Adrenal gland (tissue), 9 donors: ENCODE measurements at regions not wholly inside any gene's neighbourhood (a gene's known extent, or its start where the extent isn't known, plus 50 kb on each side); places are given as distances from the start of the nearest gene placed in this dataset.
A peak's percentile ranks its signal among the peaks of the same experiment; 100 is the strongest.

Experiments
- DNase-seq, 7 donors: peaks; one replicate each; pipeline ENCODE4 v3.0.0-alpha.2; 2019 to 2020
- H3K27ac ChIP-seq, 5 donors: fragments of 200-600 bp; sonication (generic) in 4 of 5; 1 replicate in 3 of 5; 2 replicates in 2 of 5; pipeline versions ENCODE4 v1.5.1 to v1.8.0; 2016 to 2020; ENCODE audit warnings: mild to moderate bottlenecking in 1 of 5
- H3K27me3 ChIP-seq: fragments of 200-600 bp; 2 replicates; pipeline ENCODE4 v1.8.0; 2021
- H3K36me3 ChIP-seq, 2 donors: fragments of 200-600 bp; replicated peaks in 1 of 2; 1 replicate in 1 of 2; 2 replicates in 1 of 2; pipeline versions ENCODE4 v1.5.1 to v1.8.0; 2018 to 2022
- H3K4me1 ChIP-seq, 2 donors: fragments of 200-600 bp; replicated peaks in 1 of 2; 1 replicate in 1 of 2; 2 replicates in 1 of 2; pipeline versions ENCODE4 v1.5.1 to v1.8.0; 2018 to 2021
- H3K4me3 ChIP-seq, 4 donors: fragments of 200-600 bp; sonication (generic) in 3 of 4; one replicate each; pipeline ENCODE4 v1.5.1; 2016 to 2018
- H3K9me3 ChIP-seq, 3 donors: fragments of 200-600 bp; sonication (generic) in 1 of 3; replicated peaks in 1 of 3; 1 replicate in 2 of 3; 2 replicates in 1 of 3; pipeline versions ENCODE4 v1.5.1 to v1.8.0; 2016 to 2021
- POLR2A ChIP-seq, 2 donors: fragments of 450-650 bp; IDR thresholded peaks; one replicate each; pipeline ENCODE4 v1.6.1; 2017; ENCODE audit warnings: antibody characterized with exemption in 2 of 2, mild to moderate bottlenecking in 2 of 2, moderate library complexity in 1 of 2
- WGBS, 4 donors: extraction: QIAGEN DNeasy Blood & Tissue Kit in 2 of 4; methylation state at CpG; one replicate each; pipeline versions ENCODE4 v1.1.5 to v1.1.7; 2013 to 2017; 5-methylcytosine and 5-hydroxymethylcytosine counted together
- intact Hi-C, 2 donors: fragments of 100-400 bp; cut with DNase I; formaldehyde crosslinking; loops; one replicate each; pipeline versions ENCODE4 v1.14.1 to v1.15.0; 2022 to 2023
- TF ChIP-seq, protein P1 (sequence below), 6 experiments: fragments of 450-650 bp in 4 of 6; fragments of 200-600 bp in 2 of 6; sonication (generic) in 1 of 6; IDR thresholded peaks; 1 replicate in 5 of 6; 2 replicates in 1 of 6; pipeline versions ENCODE4 v1.5.1 to v1.8.0; 2016 to 2021; ENCODE audit warnings: antibody characterized with exemption in 6 of 6, mild to moderate bottlenecking in 2 of 6, moderate library complexity in 1 of 6
- donor health status: healthy with polysubstance abuse.
- donor health status: Bipolar disorder and iron deficiency.
- donor health status: DM: yes; HTN: yes; CAD: no.
- donor health status: DM: no; HTN: no; CAD: no.
- donor health status: DM: no; HTN: no; CAD: no.

GRCh38 chr3:64318668-64319271 is 93.5 kb upstream of the PRICKLE2 start:
- Histone ChIP-seq H3K4me1 (peaks cover 0 to 4% of the 10 kb centered on the region in 2 donors), H3K9me3 (no peaks in the 10 kb centered on the region), H3K27me3 (no peaks in the 10 kb centered on the region), H3K27ac (no peak overlapping the region), H3K36me3 (no peaks in the 10 kb centered on the region), H3K4me3 (no peak overlapping the region)
- 80 to 100% (median 96%) methylated on average over 1 of the region's 1 CpG for WGBS, 4 donors
- TF ChIP-seq POLR2A (IDR thresholded peaks at IDR 0.05) = no peak
- TF ChIP-seq, protein P1, sequence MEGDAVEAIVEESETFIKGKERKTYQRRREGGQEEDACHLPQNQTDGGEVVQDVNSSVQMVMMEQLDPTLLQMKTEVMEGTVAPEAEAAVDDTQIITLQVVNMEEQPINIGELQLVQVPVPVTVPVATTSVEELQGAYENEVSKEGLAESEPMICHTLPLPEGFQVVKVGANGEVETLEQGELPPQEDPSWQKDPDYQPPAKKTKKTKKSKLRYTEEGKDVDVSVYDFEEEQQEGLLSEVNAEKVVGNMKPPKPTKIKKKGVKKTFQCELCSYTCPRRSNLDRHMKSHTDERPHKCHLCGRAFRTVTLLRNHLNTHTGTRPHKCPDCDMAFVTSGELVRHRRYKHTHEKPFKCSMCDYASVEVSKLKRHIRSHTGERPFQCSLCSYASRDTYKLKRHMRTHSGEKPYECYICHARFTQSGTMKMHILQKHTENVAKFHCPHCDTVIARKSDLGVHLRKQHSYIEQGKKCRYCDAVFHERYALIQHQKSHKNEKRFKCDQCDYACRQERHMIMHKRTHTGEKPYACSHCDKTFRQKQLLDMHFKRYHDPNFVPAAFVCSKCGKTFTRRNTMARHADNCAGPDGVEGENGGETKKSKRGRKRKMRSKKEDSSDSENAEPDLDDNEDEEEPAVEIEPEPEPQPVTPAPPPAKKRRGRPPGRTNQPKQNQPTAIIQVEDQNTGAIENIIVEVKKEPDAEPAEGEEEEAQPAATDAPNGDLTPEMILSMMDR (IDR thresholded peaks at IDR 0.05) = no peak
- intact Hi-C loops = no loop called here
- no peak for DNase-seq

DNA sequence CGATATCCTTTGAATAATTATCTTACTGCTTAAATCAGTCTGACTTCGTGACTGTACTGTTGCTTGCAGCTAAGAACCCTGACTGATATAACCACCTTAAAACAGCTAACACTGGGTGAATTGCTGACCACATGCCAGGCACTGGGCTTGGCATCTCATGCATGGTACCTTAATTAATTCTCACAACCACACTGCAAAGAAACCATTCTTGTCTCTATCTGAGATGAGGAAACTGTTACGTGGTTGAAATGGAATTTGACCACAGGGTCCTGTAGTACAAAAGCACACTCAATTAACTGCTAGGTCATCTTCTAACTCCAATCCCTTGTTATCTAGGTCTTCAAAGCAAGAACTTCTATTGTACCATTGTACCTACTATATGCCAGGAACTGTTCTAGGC is 92.7 kb upstream of the PRICKLE2 start:
- Histone ChIP-seq H3K4me3 (no peak overlapping the region), H3K9me3 (no peaks in the 10 kb centered on the region), H3K27ac (no peak overlapping the region), H3K27me3 (no peaks in the 10 kb centered on the region), H3K4me1 (peaks cover 0 to 4% of the 10 kb centered on the region in 2 donors), H3K36me3 (no peaks in the 10 kb centered on the region)
- 85 to 100% (median 89%) methylated on average over 3 of the region's 3 CpGs for WGBS, 4 donors
- intact Hi-C loops = no loop called here
- TF ChIP-seq, protein P1 (IDR thresholded peaks at IDR 0.05) = no peak
- TF ChIP-seq POLR2A (IDR thresholded peaks at IDR 0.05) = no peak
- DNase-seq = no peak

DNA sequence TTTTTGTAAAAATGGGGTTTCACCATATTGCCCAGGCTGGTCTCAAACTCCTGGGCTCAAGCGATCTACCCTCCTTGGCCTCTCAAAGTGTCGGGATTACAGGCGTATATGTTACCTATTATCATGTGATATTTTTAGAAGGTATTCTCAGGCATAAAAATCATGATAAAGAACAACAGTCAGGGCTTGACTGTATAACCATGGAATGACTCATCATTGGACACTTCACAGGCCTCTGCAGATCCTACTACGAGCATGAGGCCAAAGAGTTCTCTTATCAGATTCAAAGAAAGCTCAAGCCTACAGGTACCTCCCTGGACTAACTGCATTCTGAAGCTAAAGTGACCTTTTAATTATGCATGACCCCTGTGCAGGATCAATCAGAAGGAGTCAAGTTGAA is 91.7 kb upstream of the PRICKLE2 start:
- H3K4me3 ChIP-seq = no peak overlapping the region
- TF ChIP-seq POLR2A (IDR thresholded peaks at IDR 0.05) = no peak
- TF ChIP-seq, protein P1 (IDR thresholded peaks at IDR 0.05) = no peak
- no peak for DNase-seq
- peaks cover 0 to 2% of the 10 kb centered on the region in 2 donors for H3K4me1 ChIP-seq
- WGBS, 4 donors = 85 to 94% (median 87%) methylated on average over 3 to 4 of the region's 4 CpGs
- H3K27me3 ChIP-seq = no peaks in the 10 kb centered on the region
- H3K27ac ChIP-seq = no peak overlapping the region
- intact Hi-C loops = no loop called here
- H3K36me3 ChIP-seq = no peaks in the 10 kb centered on the region
- H3K9me3 ChIP-seq = no peaks in the 10 kb centered on the region

GRCh38 chr3:64311424-64312061 is 86.3 kb upstream of the PRICKLE2 start:
- H3K27ac ChIP-seq = no peak overlapping the region
- no peaks in the 10 kb centered on the region for H3K9me3 ChIP-seq
- DNase-seq = peak in 2 of 7 donors; percentile 7 to 27
- WGBS, 4 donors = 38 to 42% (median 40%) methylated on average over 5 of the region's 5 CpGs
- TF ChIP-seq POLR2A (IDR thresholded peaks at IDR 0.05) = no peak
- TF ChIP-seq, protein P1 (IDR thresholded peaks at IDR 0.05) = no peak
- no peaks in the 10 kb centered on the region for H3K27me3 ChIP-seq
- peaks cover 0 to 8% of the 10 kb centered on the region in 2 donors for H3K4me1 ChIP-seq
- intact Hi-C loops = no loop called here
- H3K36me3 ChIP-seq = no peaks in the 10 kb centered on the region
- H3K4me3 ChIP-seq = no peak overlapping the region
